Vagina (tissue), 2 donors: ENCODE measurements at regions not wholly inside any gene's neighbourhood (a gene's known extent, or its start where the extent isn't known, plus 50 kb on each side); places are given as distances from the start of the nearest gene placed in this dataset.

Experiments used
- DNase-seq, 2 donors: peaks; one replicate each; pipeline ENCODE4 v3.0.0-alpha.2; 2017; ENCODE audit errors: extremely low spot score in 2 of 2
- H3K27ac ChIP-seq: fragments of 200-600 bp; sonication (generic); one replicate; pipeline ENCODE4 v1.5.1; 2019
- H3K27me3 ChIP-seq: fragments of 200-600 bp; sonication (generic); one replicate; pipeline ENCODE4 v1.5.1; 2019
- H3K36me3 ChIP-seq, 2 donors: fragments of 200-600 bp; sonication (generic); one replicate each; pipeline ENCODE4 v1.5.1; 2017 to 2019
- H3K4me1 ChIP-seq: fragments of 200-600 bp; sonication (generic); one replicate; pipeline ENCODE4 v1.5.1; 2019
- H3K4me3 ChIP-seq, 2 donors: fragments of 200-600 bp; sonication (generic); 1 replicate in 1 of 2; 2 replicates in 1 of 2; pipeline ENCODE4 v1.5.1; 2016 to 2019
- H3K9me3 ChIP-seq: fragments of 200-600 bp; sonication (generic); one replicate; pipeline ENCODE4 v1.5.1; 2019
- CTCF ChIP-seq, 3 experiments: fragments of 450-650 bp in 2 of 3; fragments of 200-600 bp in 1 of 3; sonication (generic) in 1 of 3; IDR thresholded peaks; one replicate each; pipeline ENCODE4 v1.5.1; 2017 to 2019; ENCODE audit warnings: antibody characterized with exemption in 3 of 3, mild to moderate bottlenecking in 2 of 3, moderate library complexity in 2 of 3
- POLR2A ChIP-seq, 2 donors: fragments of 450-650 bp; IDR thresholded peaks; one replicate each; pipeline ENCODE4 v1.6.1; 2017; ENCODE audit warnings: antibody characterized with exemption in 2 of 2, mild to moderate bottlenecking in 2 of 2, moderate library complexity in 2 of 2
- POLR2AphosphoS5 ChIP-seq, 2 donors: sonication (generic); formaldehyde crosslinking; IDR thresholded peaks; one replicate each; pipeline ENCODE4 v1.9.0; 2017; ENCODE audit warnings: antibody characterized with exemption in 2 of 2, mild to moderate bottlenecking in 2 of 2, low read depth in 1 of 2; ENCODE audit not compliant: insufficient read depth in 1 of 2
- intact Hi-C: fragments of 100-400 bp; cut with DNase I; formaldehyde crosslinking; loops from one replicate; pipeline ENCODE4 v1.15.1; 2023

GRCh38 chr11:37104380-37104779 is 506.3 kb upstream of the RAG2 start:
- TF ChIP-seq POLR2A (IDR thresholded peaks at IDR 0.05) (no peak), POLR2AphosphoS5 (IDR thresholded peaks at IDR 0.05; ENCODE audit: insufficient read depth in 1 of 2, low read depth in 1 of 2) (no peak), CTCF (IDR thresholded peaks at IDR 0.05) (no peak)
- intact Hi-C loops: no loop called here
- Histone ChIP-seq H3K27me3 (no peaks in the 10 kb centered on the region), H3K36me3 (no peaks in the 10 kb centered on the region), H3K27ac (no peak overlapping the region), H3K4me1 (no peaks in the 10 kb centered on the region), H3K9me3 (no peaks in the 10 kb centered on the region), H3K4me3 (no peak overlapping the region)
- no peak for DNase-seq

- no peak for DNase-seq
- intact Hi-C loops: no loop called here
- H3K36me3 ChIP-seq: no peaks in the 10 kb centered on the region
- TF ChIP-seq CTCF (IDR thresholded peaks at IDR 0.05) (no peak), POLR2A (IDR thresholded peaks at IDR 0.05) (no peak), POLR2AphosphoS5 (IDR thresholded peaks at IDR 0.05; ENCODE audit: insufficient read depth in 1 of 2, low read depth in 1 of 2) (no peak)
- H3K27ac ChIP-seq: no peak overlapping the region
- H3K4me3 ChIP-seq: no peak overlapping the region
- no peaks in the 10 kb centered on the region for H3K27me3 ChIP-seq
- no peaks in the 10 kb centered on the region for H3K4me1 ChIP-seq
- no peaks in the 10 kb centered on the region for H3K9me3 ChIP-seq
Observed at GRCh38 chr11:37100008-37100407, 502.0 kb upstream of the RAG2 start.

- intact Hi-C loops: no loop called here
- TF ChIP-seq POLR2A (IDR thresholded peaks at IDR 0.05) (no peak), POLR2AphosphoS5 (IDR thresholded peaks at IDR 0.05; ENCODE audit: insufficient read depth in 1 of 2, low read depth in 1 of 2) (no peak), CTCF (IDR thresholded peaks at IDR 0.05) (no peak)
Observed at GRCh38 chr11:37092487-37092886, 494.5 kb upstream of the RAG2 start.

GRCh38 chr11:37089439-37089838 is 491.4 kb upstream of the RAG2 start:
- Histone ChIP-seq H3K4me3 (no peak overlapping the region), H3K4me1 (no peaks in the 10 kb centered on the region), H3K27ac (no peak overlapping the region), H3K9me3 (no peaks in the 10 kb centered on the region), H3K27me3 (no peaks in the 10 kb centered on the region), H3K36me3 (no peaks in the 10 kb centered on the region)
- DNase-seq: no peak
- TF ChIP-seq POLR2A (IDR thresholded peaks at IDR 0.05) (no peak), CTCF (IDR thresholded peaks at IDR 0.05) (no peak), POLR2AphosphoS5 (IDR thresholded peaks at IDR 0.05; ENCODE audit: insufficient read depth in 1 of 2, low read depth in 1 of 2) (no peak)
- intact Hi-C loops: no loop called here

More at GRCh38 chr11:37092487-37092886, 494.5 kb upstream of the RAG2 start:
- Histone ChIP-seq H3K9me3 (no peaks in the 10 kb centered on the region), H3K36me3 (no peaks in the 10 kb centered on the region), H3K4me3 (no peak overlapping the region), H3K27me3 (no peaks in the 10 kb centered on the region), H3K4me1 (no peaks in the 10 kb centered on the region), H3K27ac (no peak overlapping the region)
- DNase-seq: no peak

- Histone ChIP-seq H3K4me3 (no peak overlapping the region), H3K27ac (no peak overlapping the region), H3K4me1 (no peaks in the 10 kb centered on the region), H3K27me3 (no peaks in the 10 kb centered on the region), H3K9me3 (no peaks in the 10 kb centered on the region), H3K36me3 (no peaks in the 10 kb centered on the region)
- TF ChIP-seq CTCF (IDR thresholded peaks at IDR 0.05) (no peak), POLR2AphosphoS5 (IDR thresholded peaks at IDR 0.05; ENCODE audit: insufficient read depth in 1 of 2, low read depth in 1 of 2) (no peak), POLR2A (IDR thresholded peaks at IDR 0.05) (no peak)
- intact Hi-C loops: no loop called here
- no peak for DNase-seq
Observed at GRCh38 chr11:37088573-37088910, 490.5 kb upstream of the RAG2 start.
